NCI-H510A treated with DMSO at 0.1 percent for 48 hours (cell line): ENCODE measurements at regions not wholly inside any gene's neighbourhood (a gene's known extent, or its start where the extent isn't known, plus 50 kb on each side); places are given as distances from the start of the nearest gene placed in this dataset.

ENCODE experiments used
- DNase-seq: peaks from one replicate; lab custom pipeline; 2025; lab: John Stamatoyannopoulos, UW

GRCh38 chr22:22999523-22999922 lies 70.8 kb upstream of the GNAZ start:
- DNase-seq, result no peak

GRCh38 chr22:23000657-23001347 lies 69.5 kb upstream of the GNAZ start:
- DNase-seq, result no peak

DNA sequence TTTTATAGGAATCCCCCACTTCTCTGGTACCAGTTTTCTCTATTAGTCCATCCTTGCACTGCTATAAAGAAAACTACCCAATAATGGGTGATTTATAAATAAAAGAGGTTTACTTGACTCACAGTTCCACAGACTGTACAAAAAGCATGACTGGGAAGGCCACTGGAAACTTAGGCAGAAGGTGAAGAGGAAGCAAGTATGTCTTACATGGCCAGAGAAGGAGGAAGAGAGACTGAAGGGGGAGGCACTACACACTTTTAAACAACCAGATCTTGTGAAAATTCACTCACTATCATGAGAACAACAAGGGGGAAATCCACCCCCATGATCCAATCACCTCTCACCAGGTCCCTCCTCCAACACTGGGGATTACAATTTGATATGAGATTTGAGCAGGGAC lies 68.9 kb upstream of the GNAZ start:
- no peak for DNase-seq

GRCh38 chr22:23002612-23003180 lies 67.6 kb upstream of the GNAZ start:
- no peak for DNase-seq

- DNase-seq, result no peak
Observed at GRCh38 chr22:23007823-23008222, 62.5 kb upstream of the GNAZ start.

- DNase-seq, result no peak
Observed at GRCh38 chr22:23008896-23009295, 61.4 kb upstream of the GNAZ start.
